Hepatocyte (in vitro differentiated cells): ENCODE measurements at regions not wholly inside any gene's neighbourhood (a gene's known extent, or its start where the extent isn't known, plus 50 kb on each side); places are given as distances from the start of the nearest gene placed in this dataset.
"Not testable (repeated sequence)": the region's sequence is repeated elsewhere in the genome, so short reads cannot be mapped to it uniquely, and the experiment has no call there.

Experiments
- DNase-seq: peaks from one replicate; pipeline ENCODE4 v3.0.0-alpha.2; 2016; ENCODE audit warnings: low spot score
- H2AFZ ChIP-seq: fragments of 200-600 bp; sonication (generic); 2 replicates; pipeline ENCODE4 v1.6.0; 2016; ENCODE audit warnings: antibody characterized with exemption, mild to moderate bottlenecking
- H3K27ac ChIP-seq: fragments of 200-600 bp; sonication (generic); 2 replicates; pipeline ENCODE4 v1.5.1; 2016; ENCODE audit warnings: mild to moderate bottlenecking
- H3K27me3 ChIP-seq: fragments of 200-600 bp; sonication (generic); 2 replicates; pipeline ENCODE4 v1.6.1; 2016
- H3K36me3 ChIP-seq: fragments of 200-600 bp; sonication (generic); replicated peaks from 2 replicates; pipeline ENCODE4 v1.5.1; 2016; ENCODE audit warnings: low read depth; ENCODE audit not compliant: insufficient read depth
- H3K4me1 ChIP-seq: fragments of 200-600 bp; sonication (generic); 2 replicates; pipeline ENCODE4 v1.5.1; 2016; ENCODE audit warnings: mild to moderate bottlenecking, moderate library complexity; ENCODE audit not compliant: insufficient read depth
- H3K4me2 ChIP-seq: fragments of 200-600 bp; sonication (generic); 2 replicates; pipeline ENCODE4 v1.6.0; 2016
- H3K4me3 ChIP-seq: fragments of 200-600 bp; sonication (generic); 2 replicates; pipeline ENCODE4 v1.5.1; 2016; ENCODE audit warnings: mild to moderate bottlenecking
- H3K79me2 ChIP-seq: fragments of 200-600 bp; sonication (generic); 2 replicates; pipeline ENCODE4 v1.6.0; 2017; ENCODE audit warnings: mild to moderate bottlenecking
- H3K9me2 ChIP-seq: fragments of 200-600 bp; sonication (generic); replicated peaks from 2 replicates; pipeline ENCODE4 v1.6.0; 2017; ENCODE audit warnings: mild to moderate bottlenecking; ENCODE audit not compliant: insufficient read depth
- H3K9me3 ChIP-seq: fragments of 200-600 bp; sonication (generic); 2 replicates; pipeline ENCODE4 v1.5.1; 2016; ENCODE audit warnings: low read depth, mild to moderate bottlenecking
- H4K20me1 ChIP-seq: fragments of 200-600 bp; sonication (generic); 2 replicates; pipeline ENCODE4 v1.6.0; 2016; ENCODE audit warnings: mild to moderate bottlenecking; ENCODE audit not compliant: insufficient read depth, poor library complexity, severe bottlenecking
- CTCF ChIP-seq: fragments of 200-600 bp; sonication (generic); IDR thresholded peaks from 2 replicates; pipeline ENCODE4 v1.5.1; 2016; ENCODE audit warnings: antibody characterized with exemption, mild to moderate bottlenecking; ENCODE audit not compliant: poor library complexity
- EZH2 ChIP-seq: fragments of 200-600 bp; sonication (generic); IDR thresholded peaks from 2 replicates; pipeline ENCODE4 v1.6.1; 2016; ENCODE audit warnings: antibody characterized with exemption, mild to moderate bottlenecking, borderline replicate concordance
- EZH2phosphoT487 ChIP-seq: fragments of 200-600 bp; sonication (generic); IDR thresholded peaks from one replicate; pipeline ENCODE4 v1.6.1; 2018; ENCODE audit warnings: antibody characterized with exemption, mild to moderate bottlenecking, low read depth, moderate library complexity; ENCODE audit not compliant: unreplicated experiment, severe bottlenecking
- WGBS: methylation state at CpG from one replicate; pipeline ENCODE4 v1.1.6; 2016; ENCODE audit warnings: low lambda C conversion rate; ENCODE audit errors: missing lambda C conversion rate; 5-methylcytosine and 5-hydroxymethylcytosine counted together

DNA sequence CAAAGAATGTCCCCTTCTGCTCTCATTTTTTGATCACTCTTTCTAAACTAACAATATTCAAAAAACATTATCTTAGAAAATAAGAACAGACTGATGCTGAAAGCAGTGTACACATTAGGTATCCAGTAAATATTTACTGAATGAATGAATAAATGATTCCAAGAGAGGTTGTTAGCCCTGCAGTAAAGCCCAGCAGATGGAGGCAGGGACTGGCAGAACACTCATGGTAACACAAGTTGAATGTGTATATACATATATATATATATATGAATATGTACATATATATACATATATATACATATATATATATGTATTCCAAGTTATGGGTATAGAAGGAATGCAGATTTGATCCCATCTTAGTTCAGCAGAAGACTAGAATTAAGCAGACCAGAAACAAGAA is 546.3 kb downstream of the RAB38 start:
- Histone ChIP-seq H3K79me2 (no peaks in the 10 kb centered on the region), H3K4me3 (no peak overlapping the region), H3K4me2 (no peak overlapping the region), H3K9me2 (no peaks in the 10 kb centered on the region), H2AFZ (no peak overlapping the region), H3K27me3 (no peaks in the 10 kb centered on the region), H3K36me3 (no peaks in the 10 kb centered on the region), H4K20me1 (no peaks in the 10 kb centered on the region), H3K9me3 (no peaks in the 10 kb centered on the region), H3K4me1 (no peaks in the 10 kb centered on the region), H3K27ac (no peak overlapping the region)
- TF ChIP-seq EZH2 (no peak), CTCF (no peak), EZH2phosphoT487 (no peak)
- DNase-seq: no peak

- TF ChIP-seq EZH2 (no peak), EZH2phosphoT487 (no peak), CTCF (no peak)
- Histone ChIP-seq H4K20me1 (no peaks in the 10 kb centered on the region), H3K27ac (no peak overlapping the region), H3K9me2 (no peaks in the 10 kb centered on the region), H2AFZ (no peak overlapping the region), H3K4me3 (no peak overlapping the region), H3K79me2 (no peaks in the 10 kb centered on the region), H3K36me3 (no peaks in the 10 kb centered on the region), H3K27me3 (no peaks in the 10 kb centered on the region), H3K4me1 (no peaks in the 10 kb centered on the region), H3K4me2 (no peak overlapping the region), H3K9me3 (no peaks in the 10 kb centered on the region)
- DNase-seq: peak; percentile 8
- 59% methylated on average over 5 of the region's 5 CpGs for WGBS
Measured at GRCh38 chr11:87628026-87628580, 547.1 kb downstream of the RAB38 start.

DNA sequence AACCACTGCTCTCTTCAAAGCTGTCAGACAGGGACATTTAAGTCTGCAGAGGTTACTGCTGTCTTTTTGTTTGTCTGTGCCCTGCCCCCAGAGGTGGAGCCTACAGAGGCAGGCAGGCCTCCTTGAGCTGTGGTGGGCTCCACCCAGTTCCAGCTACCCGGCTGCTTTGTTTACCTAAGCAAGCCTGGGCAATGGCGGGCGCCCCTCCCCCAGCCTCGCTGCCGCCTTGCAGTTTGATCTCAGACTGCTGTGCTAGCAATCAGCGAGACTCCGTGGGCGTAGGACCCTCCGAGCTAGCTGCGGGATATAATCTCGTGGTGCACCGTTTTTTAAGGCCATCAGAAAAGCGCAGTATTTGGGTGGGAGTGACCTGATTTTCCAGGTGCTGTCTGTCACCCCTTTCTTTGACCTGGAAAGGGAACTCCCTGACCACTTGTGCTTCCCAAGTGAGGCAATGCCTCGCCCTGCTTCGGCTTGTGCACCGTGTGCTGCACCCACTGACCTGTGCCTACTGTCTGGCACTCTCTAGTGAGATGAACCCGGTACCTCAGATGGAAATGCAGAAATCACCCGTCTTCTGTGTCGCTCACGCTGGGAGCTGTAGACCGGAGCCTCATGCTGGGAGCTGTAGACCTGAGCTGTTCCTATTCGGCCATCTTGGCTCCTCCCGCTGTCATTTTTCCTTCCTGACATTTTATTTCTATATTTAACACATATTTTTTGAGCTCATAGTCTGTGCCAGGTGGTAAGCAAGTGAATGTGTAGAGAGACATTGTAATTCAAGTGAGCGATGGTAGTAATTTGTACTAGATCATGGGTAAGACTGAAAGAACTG is 551.5 kb downstream of the RAB38 start:
- not testable (repeated sequence) for H3K9me3 ChIP-seq, H3K79me2 ChIP-seq, H4K20me1 ChIP-seq, H3K36me3 ChIP-seq, H3K27ac ChIP-seq, H3K4me3 ChIP-seq, H3K4me1 ChIP-seq, H3K9me2 ChIP-seq, H3K27me3 ChIP-seq, DNase-seq
- H3K4me2 ChIP-seq: peak overlapping the region; percentile 53
- WGBS: 63% methylated on average over 24 of the region's 24 CpGs
- H2AFZ ChIP-seq: peak overlapping the region; percentile 6

GRCh38 chr11:87616511-87616910 is 558.7 kb downstream of the RAB38 start:
- no peaks in the 10 kb centered on the region for H4K20me1 ChIP-seq
- H3K27me3 ChIP-seq: no peaks in the 10 kb centered on the region
- no peaks in the 10 kb centered on the region for H3K4me1 ChIP-seq
- H3K36me3 ChIP-seq: no peaks in the 10 kb centered on the region
- no peak for DNase-seq
- H3K9me2 ChIP-seq: no peaks in the 10 kb centered on the region
- no peak overlapping the region for H3K27ac ChIP-seq
- no peak for TF ChIP-seq CTCF
- no peak for TF ChIP-seq EZH2phosphoT487
- no peak for TF ChIP-seq EZH2
- H3K79me2 ChIP-seq: no peaks in the 10 kb centered on the region
- H3K4me2 ChIP-seq: no peak overlapping the region
- H3K9me3 ChIP-seq: no peaks in the 10 kb centered on the region
- H3K4me3 ChIP-seq: no peak overlapping the region
- H2AFZ ChIP-seq: no peak overlapping the region
